ENCODE measurements at regions not wholly inside any gene's neighbourhood (a gene's known extent, or its start where the extent isn't known, plus 50 kb on each side); places are given as distances from the start of the nearest gene placed in this dataset.

DNA sequence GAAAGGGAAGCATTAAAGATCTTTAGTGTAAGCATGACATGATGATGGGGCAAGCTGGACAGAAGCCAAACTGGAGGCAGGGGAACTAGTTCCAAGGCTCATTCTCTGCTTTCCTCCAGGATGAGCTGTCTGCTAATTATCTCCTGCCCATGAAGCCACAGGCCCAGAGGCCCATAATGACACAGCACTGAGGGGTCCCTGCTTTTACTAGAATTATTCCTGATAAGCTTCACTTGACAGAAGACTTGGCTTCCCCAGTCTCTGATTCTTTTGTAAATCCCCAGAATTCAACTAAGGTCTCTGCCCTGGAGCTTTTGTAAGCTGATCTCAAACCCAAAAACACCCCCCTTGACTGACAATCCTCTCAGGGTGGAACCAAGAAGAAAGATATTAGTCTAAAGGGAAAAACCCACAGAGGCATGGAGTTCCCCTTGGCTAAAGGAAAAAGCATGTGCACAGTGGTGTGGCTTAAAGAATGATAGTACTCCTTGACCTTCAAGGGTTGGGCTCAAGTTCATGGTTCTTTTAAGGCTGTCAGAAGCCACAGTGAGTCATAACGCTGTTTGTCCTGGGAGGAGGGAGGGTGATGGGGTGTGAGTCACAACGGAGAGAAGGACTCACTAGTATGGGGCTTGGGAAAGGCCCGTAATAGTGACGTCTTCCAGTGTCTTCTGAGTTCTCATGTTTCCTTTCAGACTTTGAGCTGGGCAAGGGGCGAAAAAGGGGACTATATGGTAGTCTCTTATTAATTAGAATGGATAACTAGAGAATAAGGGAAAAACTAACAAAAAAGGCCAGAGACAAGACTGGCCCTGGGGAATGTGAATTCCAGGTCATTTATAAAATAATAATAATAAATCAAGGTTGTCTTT, 146.0 kb upstream of the CPEB2 start:
- peak; percentile 81 for DNase-seq (ENCODE audit: low spot score)

GRCh38 chr4:14856934-14857235, 145.4 kb upstream of the CPEB2 start:
- no peak for DNase-seq (ENCODE audit: low spot score)
- H3K27ac ChIP-seq: peak overlapping the region in 1 of 2 donors; percentile 35
- H3K4me3 ChIP-seq: no peak overlapping the region
- TF ChIP-seq, protein P1, sequence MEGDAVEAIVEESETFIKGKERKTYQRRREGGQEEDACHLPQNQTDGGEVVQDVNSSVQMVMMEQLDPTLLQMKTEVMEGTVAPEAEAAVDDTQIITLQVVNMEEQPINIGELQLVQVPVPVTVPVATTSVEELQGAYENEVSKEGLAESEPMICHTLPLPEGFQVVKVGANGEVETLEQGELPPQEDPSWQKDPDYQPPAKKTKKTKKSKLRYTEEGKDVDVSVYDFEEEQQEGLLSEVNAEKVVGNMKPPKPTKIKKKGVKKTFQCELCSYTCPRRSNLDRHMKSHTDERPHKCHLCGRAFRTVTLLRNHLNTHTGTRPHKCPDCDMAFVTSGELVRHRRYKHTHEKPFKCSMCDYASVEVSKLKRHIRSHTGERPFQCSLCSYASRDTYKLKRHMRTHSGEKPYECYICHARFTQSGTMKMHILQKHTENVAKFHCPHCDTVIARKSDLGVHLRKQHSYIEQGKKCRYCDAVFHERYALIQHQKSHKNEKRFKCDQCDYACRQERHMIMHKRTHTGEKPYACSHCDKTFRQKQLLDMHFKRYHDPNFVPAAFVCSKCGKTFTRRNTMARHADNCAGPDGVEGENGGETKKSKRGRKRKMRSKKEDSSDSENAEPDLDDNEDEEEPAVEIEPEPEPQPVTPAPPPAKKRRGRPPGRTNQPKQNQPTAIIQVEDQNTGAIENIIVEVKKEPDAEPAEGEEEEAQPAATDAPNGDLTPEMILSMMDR (IDR thresholded peaks at IDR 0.05): no peak

More for the DNA sequence above, 146.0 kb upstream of the CPEB2 start:
- TF ChIP-seq, protein P1 (IDR thresholded peaks at IDR 0.05): no peak
- Histone ChIP-seq H3K4me3 (no peak overlapping the region), H3K27ac (peak overlapping the region; percentile 35 to 53)

- Histone ChIP-seq H3K27ac (no peak overlapping the region), H3K4me3 (no peak overlapping the region)
- no peak for DNase-seq (ENCODE audit: low spot score)
- TF ChIP-seq, protein P1 (IDR thresholded peaks at IDR 0.05): no peak
These were observed 144.8 kb upstream of the CPEB2 start for GRCh38 chr4:14857475-14857874.

GRCh38 chr4:14857981-14858380, 144.3 kb upstream of the CPEB2 start:
- DNase-seq (ENCODE audit: low spot score): no peak
- TF ChIP-seq, protein P1 (IDR thresholded peaks at IDR 0.05): no peak
- H3K4me3 ChIP-seq: no peak overlapping the region
- no peak overlapping the region for H3K27ac ChIP-seq

GRCh38 chr4:14862891-14863290, 139.4 kb upstream of the CPEB2 start:
- Histone ChIP-seq H3K27ac (no peak overlapping the region), H3K4me3 (peak overlapping the region; percentile 57)
- no peak for DNase-seq (ENCODE audit: low spot score)
- TF ChIP-seq, protein P1 (IDR thresholded peaks at IDR 0.05): no peak

- no peak overlapping the region for H3K27ac ChIP-seq
- no peak overlapping the region for H3K4me3 ChIP-seq
- TF ChIP-seq, protein P1 (IDR thresholded peaks at IDR 0.05): no peak
- no peak for DNase-seq (ENCODE audit: low spot score)
These were observed 138.6 kb upstream of the CPEB2 start for GRCh38 chr4:14863418-14864364.

Measured in coronary artery (tissue), 2 donors.